Gastroesophageal sphincter (tissue), 4 donors: ENCODE measurements at regions not wholly inside any gene's neighbourhood (a gene's known extent, or its start where the extent isn't known, plus 50 kb on each side); places are given as distances from the start of the nearest gene placed in this dataset.

Experiments
- ATAC-seq: fragments of 150-250 bp; one replicate; pipeline ENCODE4 v1.9.1; 2016; ENCODE audit warnings: mild to moderate bottlenecking, moderate library complexity
- H3K27ac ChIP-seq, 4 donors: fragments of 200-600 bp; sonication (generic) in 3 of 4; 1 replicate in 3 of 4; 2 replicates in 1 of 4; pipeline ENCODE4 v1.5.1; 2016 to 2019
- H3K27me3 ChIP-seq: fragments of 200-600 bp; sonication (generic); one replicate; pipeline ENCODE4 v1.5.1; 2019
- H3K36me3 ChIP-seq, 2 donors: fragments of 200-600 bp; sonication (generic); one replicate each; pipeline ENCODE4 v1.5.1; 2019; ENCODE audit warnings: control low read depth in 1 of 2
- H3K4me1 ChIP-seq, 3 donors: fragments of 200-600 bp; sonication (generic); 1 replicate in 2 of 3; 2 replicates in 1 of 3; pipeline ENCODE4 v1.5.1; 2016 to 2019; ENCODE audit warnings: control low read depth in 2 of 3
- H3K4me3 ChIP-seq, 2 donors: fragments of 200-600 bp; sonication (generic); one replicate each; pipeline ENCODE4 v1.5.1; 2019; ENCODE audit warnings: mild to moderate bottlenecking in 1 of 2, moderate library complexity in 1 of 2
- H3K9me3 ChIP-seq, 3 donors: fragments of 200-600 bp; sonication (generic); one replicate each; pipeline ENCODE4 v1.5.1; 2017 to 2019; ENCODE audit warnings: control low read depth in 2 of 3
- EP300 ChIP-seq: sonication (generic); formaldehyde crosslinking; IDR thresholded peaks from one replicate; pipeline ENCODE4 v1.6.1; 2017; ENCODE audit warnings: antibody characterized with exemption, mild to moderate bottlenecking
- POLR2A ChIP-seq, 2 donors: fragments of 450-650 bp; IDR thresholded peaks; one replicate each; pipeline ENCODE4 v1.6.1; 2017; ENCODE audit warnings: antibody characterized with exemption in 2 of 2, mild to moderate bottlenecking in 2 of 2, moderate library complexity in 1 of 2
- POLR2AphosphoS5 ChIP-seq: sonication (generic); formaldehyde crosslinking; IDR thresholded peaks from one replicate; pipeline ENCODE4 v1.6.1; 2017; ENCODE audit warnings: antibody characterized with exemption
- WGBS, 2 donors: methylation state at CpG; one replicate each; pipeline ENCODE4 v1.1.5; 2018; ENCODE audit warnings: low coverage in 1 of 2; 5-methylcytosine and 5-hydroxymethylcytosine counted together
- TF ChIP-seq, protein P1 (sequence below), 4 experiments: fragments of 200-600 bp in 2 of 4; fragments of 450-650 bp in 2 of 4; sonication (generic) in 1 of 4; IDR thresholded peaks; one replicate each; pipeline ENCODE4 v1.5.1; 2017 to 2019; ENCODE audit warnings: antibody characterized with exemption in 4 of 4, mild to moderate bottlenecking in 2 of 4, moderate library complexity in 2 of 4

DNA sequence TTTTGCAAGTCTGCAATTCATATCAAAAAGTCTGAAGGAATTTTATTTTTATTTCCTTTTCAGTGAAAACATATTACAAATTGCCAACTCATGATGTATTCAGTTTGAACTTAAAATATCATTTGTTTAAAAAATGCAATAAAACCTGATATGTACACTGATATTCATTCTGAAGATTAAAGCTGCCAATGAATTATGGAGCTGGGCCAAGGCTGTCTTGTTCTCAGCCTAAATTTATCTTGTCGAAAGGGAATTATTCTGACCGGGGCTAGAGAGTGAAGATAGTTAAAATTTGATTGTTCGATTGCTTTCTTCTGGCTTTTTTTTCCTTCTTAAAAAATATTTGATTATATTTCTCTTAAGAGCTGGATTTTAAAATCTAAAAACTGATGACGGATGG, 54.0 kb upstream of the RBFOX1 start:
- no peaks in the 10 kb centered on the region for H3K4me1 ChIP-seq
- ATAC-seq, result no peak
- H3K4me3 ChIP-seq, result no peak overlapping the region
- 81 to 84% methylated on average over 4 of the region's 4 CpGs for WGBS, 2 donors
- H3K27ac ChIP-seq, result no peak overlapping the region
- TF ChIP-seq, protein P1, sequence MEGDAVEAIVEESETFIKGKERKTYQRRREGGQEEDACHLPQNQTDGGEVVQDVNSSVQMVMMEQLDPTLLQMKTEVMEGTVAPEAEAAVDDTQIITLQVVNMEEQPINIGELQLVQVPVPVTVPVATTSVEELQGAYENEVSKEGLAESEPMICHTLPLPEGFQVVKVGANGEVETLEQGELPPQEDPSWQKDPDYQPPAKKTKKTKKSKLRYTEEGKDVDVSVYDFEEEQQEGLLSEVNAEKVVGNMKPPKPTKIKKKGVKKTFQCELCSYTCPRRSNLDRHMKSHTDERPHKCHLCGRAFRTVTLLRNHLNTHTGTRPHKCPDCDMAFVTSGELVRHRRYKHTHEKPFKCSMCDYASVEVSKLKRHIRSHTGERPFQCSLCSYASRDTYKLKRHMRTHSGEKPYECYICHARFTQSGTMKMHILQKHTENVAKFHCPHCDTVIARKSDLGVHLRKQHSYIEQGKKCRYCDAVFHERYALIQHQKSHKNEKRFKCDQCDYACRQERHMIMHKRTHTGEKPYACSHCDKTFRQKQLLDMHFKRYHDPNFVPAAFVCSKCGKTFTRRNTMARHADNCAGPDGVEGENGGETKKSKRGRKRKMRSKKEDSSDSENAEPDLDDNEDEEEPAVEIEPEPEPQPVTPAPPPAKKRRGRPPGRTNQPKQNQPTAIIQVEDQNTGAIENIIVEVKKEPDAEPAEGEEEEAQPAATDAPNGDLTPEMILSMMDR (IDR thresholded peaks at IDR 0.05), result no peak
- TF ChIP-seq POLR2A (IDR thresholded peaks at IDR 0.05) (no peak), EP300 (no peak), POLR2AphosphoS5 (no peak)
- no peaks in the 10 kb centered on the region for H3K27me3 ChIP-seq
- H3K9me3 ChIP-seq, result no peaks in the 10 kb centered on the region
- H3K36me3 ChIP-seq, result no peaks in the 10 kb centered on the region

DNA sequence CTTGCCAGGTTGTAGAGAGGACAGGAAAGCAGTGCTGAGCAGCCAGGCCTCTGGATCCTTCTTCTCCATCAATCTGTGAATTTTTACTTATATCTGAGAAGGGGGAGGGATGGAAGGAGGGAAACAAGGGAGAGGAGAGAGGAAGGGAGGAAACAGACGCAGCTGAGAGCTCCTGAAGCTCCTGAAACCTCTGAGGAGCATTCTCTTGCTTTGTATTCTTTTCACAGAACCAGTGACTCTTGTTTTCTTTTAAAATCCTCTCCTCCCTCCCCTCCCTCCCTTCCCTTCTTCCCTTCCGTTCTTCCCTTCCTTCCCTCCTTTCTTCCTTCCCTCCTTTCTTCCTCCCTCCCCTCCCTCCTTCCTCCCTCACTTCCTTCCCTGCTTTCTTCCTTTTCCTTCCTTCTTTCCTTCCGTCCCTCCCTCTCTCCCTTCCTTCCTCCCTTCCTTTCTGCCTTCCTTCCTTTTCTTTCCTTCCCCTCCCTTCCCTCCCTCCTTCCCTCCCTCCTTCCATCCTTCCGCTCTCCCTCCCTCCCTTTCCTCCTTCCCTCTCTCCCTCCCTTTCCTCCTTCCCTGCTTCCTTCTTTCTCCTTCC, 60.0 kb upstream of the RBFOX1 start:
- ATAC-seq, result no peak
- Histone ChIP-seq H3K27ac (no peak overlapping the region), H3K4me3 (no peak overlapping the region), H3K27me3 (no peaks in the 10 kb centered on the region), H3K9me3 (no peaks in the 10 kb centered on the region), H3K4me1 (no peaks in the 10 kb centered on the region), H3K36me3 (no peaks in the 10 kb centered on the region)
- WGBS, 2 donors, result 40 to 53% methylated on average over 3 of the region's 4 CpGs
- no peak for TF ChIP-seq POLR2AphosphoS5
- TF ChIP-seq, protein P1 (IDR thresholded peaks at IDR 0.05), result no peak
- TF ChIP-seq EP300, result no peak
- TF ChIP-seq POLR2A (IDR thresholded peaks at IDR 0.05), result no peak

DNA sequence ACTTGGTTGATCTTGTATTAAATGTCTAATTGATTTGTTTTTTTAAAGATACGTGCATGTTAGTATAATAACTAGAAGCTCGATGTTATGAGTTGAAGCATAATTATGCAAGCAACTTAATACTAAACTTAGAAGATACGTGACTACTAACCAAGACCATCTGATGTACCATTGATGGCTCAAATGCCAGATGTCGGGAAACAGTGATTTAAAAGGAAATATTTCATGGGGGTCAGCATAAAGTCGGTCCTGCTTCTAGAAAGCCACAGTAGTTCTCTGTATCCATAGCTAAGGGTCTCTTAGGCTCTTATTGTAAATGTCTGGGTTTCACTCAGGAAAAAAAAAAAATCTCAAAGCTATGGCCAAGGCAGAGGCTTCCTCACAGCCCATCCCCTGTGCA, 61.2 kb upstream of the RBFOX1 start:
- no peak overlapping the region for H3K4me3 ChIP-seq
- no peak for ATAC-seq
- 59 to 73% methylated on average over 5 of the region's 5 CpGs for WGBS, 2 donors

DNA sequence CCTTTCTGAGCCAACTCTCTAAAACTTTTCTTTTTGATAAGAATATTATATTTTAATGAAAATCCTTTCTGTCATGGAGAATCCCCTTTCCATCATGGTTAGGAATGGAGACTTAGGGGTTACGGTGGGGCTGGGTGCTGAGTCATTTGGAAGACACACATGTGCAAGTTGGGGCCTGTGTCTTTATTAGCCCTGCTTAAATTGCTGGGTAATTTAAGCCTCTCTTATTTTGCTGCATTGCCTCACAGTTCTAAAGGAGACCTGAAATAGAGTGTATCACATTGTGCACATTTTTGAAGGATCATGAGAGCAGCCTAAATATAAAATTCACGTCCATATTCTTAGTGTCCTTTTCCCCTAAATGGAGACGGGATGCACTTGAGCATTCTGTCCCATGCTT, 61.8 kb upstream of the RBFOX1 start:
- WGBS, 2 donors, result 63 to 91% methylated on average over 3 of the region's 3 CpGs
- no peaks in the 10 kb centered on the region for H3K9me3 ChIP-seq
- no peaks in the 10 kb centered on the region for H3K27me3 ChIP-seq
- H3K27ac ChIP-seq, result no peak overlapping the region
- ATAC-seq, result no peak
- TF ChIP-seq POLR2A (IDR thresholded peaks at IDR 0.05) (no peak), POLR2AphosphoS5 (no peak), EP300 (no peak)
- TF ChIP-seq, protein P1 (IDR thresholded peaks at IDR 0.05), result no peak
- no peaks in the 10 kb centered on the region for H3K4me1 ChIP-seq
- H3K36me3 ChIP-seq, result no peaks in the 10 kb centered on the region
- no peak overlapping the region for H3K4me3 ChIP-seq

More for the DNA sequence above, 61.2 kb upstream of the RBFOX1 start:
- H3K9me3 ChIP-seq, result no peaks in the 10 kb centered on the region
- H3K36me3 ChIP-seq, result no peaks in the 10 kb centered on the region
- no peak overlapping the region for H3K27ac ChIP-seq
- no peaks in the 10 kb centered on the region for H3K27me3 ChIP-seq
- H3K4me1 ChIP-seq, result no peaks in the 10 kb centered on the region
- TF ChIP-seq, protein P1 (IDR thresholded peaks at IDR 0.05), result no peak
- TF ChIP-seq EP300, result no peak
- no peak for TF ChIP-seq POLR2A (IDR thresholded peaks at IDR 0.05)
- TF ChIP-seq POLR2AphosphoS5, result no peak

DNA sequence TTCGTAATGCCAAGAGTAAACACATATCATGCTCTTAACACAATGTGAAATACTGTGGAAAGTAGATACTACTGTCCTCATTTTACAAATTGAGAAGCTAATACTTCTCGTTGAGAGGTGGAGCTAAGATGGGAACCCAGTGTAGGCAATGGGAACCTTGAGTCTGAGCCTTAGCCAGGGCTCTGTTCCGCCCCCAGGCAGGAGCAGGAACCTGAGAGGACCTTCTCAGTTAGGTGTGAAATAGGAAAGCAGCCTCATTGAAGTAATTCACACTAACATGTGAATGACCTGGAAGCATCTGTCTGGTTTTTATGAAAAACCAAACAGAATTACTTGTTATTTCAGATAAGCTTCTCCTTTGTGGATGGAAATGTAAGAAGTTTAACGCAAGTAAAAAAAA, 62.6 kb upstream of the RBFOX1 start:
- no peaks in the 10 kb centered on the region for H3K4me1 ChIP-seq
- no peak for TF ChIP-seq POLR2A (IDR thresholded peaks at IDR 0.05)
- TF ChIP-seq, protein P1 (IDR thresholded peaks at IDR 0.05), result no peak
- no peak for TF ChIP-seq POLR2AphosphoS5
- no peak for TF ChIP-seq EP300
- H3K9me3 ChIP-seq, result no peaks in the 10 kb centered on the region
- H3K27ac ChIP-seq, result no peak overlapping the region
- H3K4me3 ChIP-seq, result no peak overlapping the region
- no peak for ATAC-seq
- H3K27me3 ChIP-seq, result no peaks in the 10 kb centered on the region
- H3K36me3 ChIP-seq, result no peaks in the 10 kb centered on the region
- 63 to 78% methylated on average over 3 to 4 of the region's 4 CpGs for WGBS, 2 donors
